DND-41 (cell line): ENCODE measurements at regions not wholly inside any gene's neighbourhood (a gene's known extent, or its start where the extent isn't known, plus 50 kb on each side); places are given as distances from the start of the nearest gene placed in this dataset.

Experiments used
- EZH2 ChIP-seq: IDR thresholded peaks from 3 replicates; pipeline ENCODE4 v1.6.1; 2012; ENCODE audit warnings: borderline replicate concordance, low read depth, mild to moderate bottlenecking, moderate library complexity, low read length, inconsistent platforms; ENCODE audit not compliant: severe bottlenecking
- TF ChIP-seq, protein P1 (sequence below): IDR thresholded peaks from 2 replicates; pipeline ENCODE4 v1.5.1; 2012; ENCODE audit warnings: borderline replicate concordance, low read length, moderate library complexity, mild to moderate bottlenecking; ENCODE audit not compliant: poor library complexity, severe bottlenecking; ENCODE audit errors: extremely low read depth

DNA sequence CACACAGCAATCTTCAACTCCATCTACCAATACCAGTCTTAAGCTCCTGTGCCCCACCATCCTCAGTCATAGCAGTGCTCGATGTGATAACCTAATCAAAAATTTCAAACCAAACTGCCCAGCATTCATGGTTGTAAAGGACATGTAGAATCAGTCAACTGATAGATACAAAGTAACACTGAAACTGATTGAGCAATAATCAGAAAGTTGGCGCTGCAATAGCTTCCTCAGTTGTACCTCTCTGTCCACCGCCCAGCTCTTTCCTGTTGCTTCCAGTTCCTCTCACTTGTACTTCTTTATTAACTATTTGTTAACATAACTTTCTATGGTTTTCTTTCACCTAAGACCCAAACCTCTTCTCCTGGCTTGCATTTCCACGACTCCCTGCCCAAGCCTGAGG, 745.7 kb downstream of the PDCD6IP start:
- no peak for TF ChIP-seq EZH2
- TF ChIP-seq, protein P1, sequence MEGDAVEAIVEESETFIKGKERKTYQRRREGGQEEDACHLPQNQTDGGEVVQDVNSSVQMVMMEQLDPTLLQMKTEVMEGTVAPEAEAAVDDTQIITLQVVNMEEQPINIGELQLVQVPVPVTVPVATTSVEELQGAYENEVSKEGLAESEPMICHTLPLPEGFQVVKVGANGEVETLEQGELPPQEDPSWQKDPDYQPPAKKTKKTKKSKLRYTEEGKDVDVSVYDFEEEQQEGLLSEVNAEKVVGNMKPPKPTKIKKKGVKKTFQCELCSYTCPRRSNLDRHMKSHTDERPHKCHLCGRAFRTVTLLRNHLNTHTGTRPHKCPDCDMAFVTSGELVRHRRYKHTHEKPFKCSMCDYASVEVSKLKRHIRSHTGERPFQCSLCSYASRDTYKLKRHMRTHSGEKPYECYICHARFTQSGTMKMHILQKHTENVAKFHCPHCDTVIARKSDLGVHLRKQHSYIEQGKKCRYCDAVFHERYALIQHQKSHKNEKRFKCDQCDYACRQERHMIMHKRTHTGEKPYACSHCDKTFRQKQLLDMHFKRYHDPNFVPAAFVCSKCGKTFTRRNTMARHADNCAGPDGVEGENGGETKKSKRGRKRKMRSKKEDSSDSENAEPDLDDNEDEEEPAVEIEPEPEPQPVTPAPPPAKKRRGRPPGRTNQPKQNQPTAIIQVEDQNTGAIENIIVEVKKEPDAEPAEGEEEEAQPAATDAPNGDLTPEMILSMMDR = no peak
